HG03457 (cell line): ENCODE measurements at regions not wholly inside any gene's neighbourhood (a gene's known extent, or its start where the extent isn't known, plus 50 kb on each side); places are given as distances from the start of the nearest gene placed in this dataset.
"Not testable (repeated sequence)": the region's sequence is repeated elsewhere in the genome, so short reads cannot be mapped to it uniquely, and the experiment has no call there.

ENCODE experiments used
- ATAC-seq: cut with Tn5 transposase; IDR thresholded peaks from one replicate; pipeline ENCODE4 v1.9.1; 2021; ENCODE audit warnings: moderate number of reproducible peaks; ENCODE audit not compliant: unreplicated experiment

DNA sequence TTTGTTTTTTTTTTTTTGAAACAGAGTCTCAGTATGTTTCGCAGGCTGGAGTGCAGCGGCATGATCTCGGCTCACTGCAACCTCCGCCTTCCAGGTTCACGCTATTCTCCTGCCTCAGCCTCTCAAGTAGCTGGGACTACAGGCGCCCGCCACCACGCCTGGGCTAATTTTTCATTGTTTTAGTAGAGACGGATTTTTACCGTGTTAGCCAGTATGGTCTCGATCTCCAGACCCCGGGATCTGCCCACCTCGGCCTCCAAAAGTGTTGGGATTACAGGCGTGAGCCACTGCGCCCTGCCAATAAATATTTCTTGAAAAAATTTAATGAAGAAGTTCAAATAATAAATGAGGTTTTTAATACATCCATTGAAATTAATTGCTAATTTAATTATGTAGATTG is 77.9 kb upstream of the PCDH20 start:
- not testable (repeated sequence) for ATAC-seq

DNA sequence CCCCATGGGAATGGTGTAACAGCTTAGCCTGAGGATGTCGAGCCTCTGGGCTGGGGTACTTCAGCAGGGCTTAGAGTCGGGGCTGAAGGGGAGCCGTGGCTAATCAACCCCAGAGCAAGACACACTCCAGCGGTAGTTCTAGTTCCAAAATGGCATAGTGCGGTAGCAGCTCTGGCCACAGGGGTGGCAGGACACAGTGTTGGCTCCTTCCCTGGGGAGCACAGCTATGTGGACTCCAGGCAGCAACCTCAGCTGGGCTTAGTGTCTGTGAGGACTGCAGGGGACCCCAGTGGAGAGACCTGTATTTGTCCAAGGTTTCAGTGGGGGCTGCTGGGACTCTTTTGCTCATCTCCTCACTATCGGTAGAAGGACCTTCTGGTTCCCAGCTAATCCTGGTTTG is 70.8 kb upstream of the PCDH20 start:
- ATAC-seq, result no peak

DNA sequence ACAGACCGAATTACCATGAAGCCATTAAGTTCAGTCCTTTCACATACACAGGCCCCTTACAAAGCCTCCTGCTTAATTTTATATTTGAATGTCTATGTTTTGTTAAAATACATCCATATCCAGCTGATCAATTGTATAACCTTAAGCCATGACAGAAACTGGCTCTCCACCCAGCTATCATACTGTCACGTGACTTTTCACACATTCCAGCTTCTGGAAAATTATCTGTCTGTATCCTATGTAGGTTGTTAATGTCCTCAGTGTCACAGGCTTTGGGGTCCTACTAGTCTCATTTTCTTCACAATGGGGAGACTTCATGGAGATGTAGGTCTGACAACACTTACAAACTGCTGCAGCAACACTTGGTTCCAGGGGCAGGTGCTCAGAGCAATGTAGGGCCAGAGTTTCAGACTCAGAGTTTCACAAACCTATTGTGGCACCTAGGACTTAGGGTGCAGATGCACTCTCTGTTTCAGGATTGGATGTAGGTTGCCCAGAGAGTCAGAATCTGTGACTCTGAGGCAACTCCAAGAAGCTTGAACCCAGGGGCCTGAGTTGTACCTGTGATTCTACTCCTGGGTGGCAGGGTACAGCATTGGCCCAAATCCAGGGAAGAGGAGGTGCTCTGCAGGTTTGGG is 69.6 kb upstream of the PCDH20 start:
- no peak for ATAC-seq

DNA sequence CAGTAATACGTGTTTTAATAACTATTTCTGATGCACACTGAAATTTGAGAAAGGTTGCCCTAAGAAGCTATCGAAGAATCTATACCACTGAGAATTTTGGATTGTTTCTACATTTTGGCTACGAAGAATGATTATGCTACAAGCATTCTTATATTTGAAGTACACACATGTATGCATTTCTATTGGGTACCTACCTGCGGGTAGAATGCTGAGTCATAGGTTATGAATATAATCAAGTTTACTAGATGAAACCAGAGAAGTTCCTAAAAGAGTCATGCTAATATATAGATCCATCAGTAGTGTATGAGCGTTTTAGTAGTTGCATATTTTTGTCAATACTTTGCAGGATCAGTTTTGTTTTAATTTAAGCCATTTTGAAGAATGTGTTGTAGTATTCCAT is 62.0 kb upstream of the PCDH20 start:
- no peak for ATAC-seq

DNA sequence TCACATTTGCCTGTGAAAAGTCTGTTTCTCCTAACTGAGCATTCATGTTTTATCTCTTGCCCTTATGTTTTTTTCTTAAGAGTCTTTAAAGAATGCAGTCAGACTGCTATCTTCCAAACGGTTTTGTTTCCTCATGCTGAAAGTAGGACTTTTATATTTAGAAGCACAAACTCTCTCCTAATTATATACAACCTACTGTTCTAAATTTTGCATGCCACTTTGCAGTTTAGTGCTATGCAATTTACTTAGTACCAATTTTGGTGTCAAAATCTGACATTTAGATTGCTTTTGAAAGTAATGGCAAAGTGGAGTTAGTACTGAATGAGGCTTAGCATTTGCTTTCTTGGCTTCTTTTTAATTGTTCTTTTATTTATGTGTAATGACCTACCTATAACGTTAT is 55.1 kb upstream of the PCDH20 start:
- no peak for ATAC-seq

DNA sequence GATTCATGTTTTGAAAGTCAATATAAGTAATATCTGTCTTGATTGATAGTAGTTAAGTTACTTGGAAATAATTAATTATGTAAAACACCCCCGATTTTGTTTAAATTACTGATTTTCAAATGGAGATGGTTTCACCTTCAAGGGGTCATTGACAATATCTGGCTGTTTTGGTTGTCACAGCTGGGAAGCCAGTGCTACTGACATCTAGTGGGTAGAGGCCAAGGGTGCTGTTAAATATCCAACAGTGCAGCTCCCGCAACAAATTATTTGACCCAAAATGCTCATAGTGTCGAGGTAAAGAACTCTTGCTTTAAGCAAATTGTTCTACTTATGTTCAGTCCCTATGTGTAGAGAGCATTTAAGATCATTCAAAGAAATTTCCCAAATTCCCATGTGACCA is 50.6 kb upstream of the PCDH20 start:
- ATAC-seq, result no peak
